Astrocyte of the hippocampus (primary cell): ENCODE measurements at regions not wholly inside any gene's neighbourhood (a gene's known extent, or its start where the extent isn't known, plus 50 kb on each side); places are given as distances from the start of the nearest gene placed in this dataset.

Experiments used
- DNase-seq: peaks from one replicate; pipeline ENCODE4 v3.0.0; 2011; ENCODE audit warnings: low read depth, low spot score

- DNase-seq = no peak
Measured at GRCh38 chr16:59180083-59180476, 446.0 kb upstream of the GOT2 start.

GRCh38 chr16:59179446-59180082 is 445.4 kb upstream of the GOT2 start:
- DNase-seq = no peak

GRCh38 chr16:59173408-59173831 is 439.3 kb upstream of the GOT2 start:
- DNase-seq = no peak

- DNase-seq = no peak
Measured at GRCh38 chr16:59170099-59170712, 436.1 kb upstream of the GOT2 start.

- DNase-seq = no peak
Measured at GRCh38 chr16:59169168-59169567, 435.1 kb upstream of the GOT2 start.

GRCh38 chr16:59168461-59169114 is 434.5 kb upstream of the GOT2 start:
- DNase-seq = no peak

GRCh38 chr16:59164461-59164860 is 430.3 kb upstream of the GOT2 start:
- DNase-seq = peak; percentile 55

GRCh38 chr16:59163371-59164055 is 429.4 kb upstream of the GOT2 start:
- no peak for DNase-seq

- DNase-seq = no peak
Measured at GRCh38 chr16:59161679-59162078, 427.6 kb upstream of the GOT2 start.

GRCh38 chr16:59154295-59154694 is 420.2 kb upstream of the GOT2 start:
- no peak for DNase-seq

GRCh38 chr16:59148769-59149155 is 414.6 kb upstream of the GOT2 start:
- DNase-seq = peak; percentile 2

- DNase-seq = no peak
Measured at GRCh38 chr16:59148056-59148768, 414.1 kb upstream of the GOT2 start.

- DNase-seq = no peak
Measured at GRCh38 chr16:59146140-59146539, 412.0 kb upstream of the GOT2 start.

GRCh38 chr16:59144841-59145240 is 410.7 kb upstream of the GOT2 start:
- no peak for DNase-seq

GRCh38 chr16:59144326-59144725 is 410.2 kb upstream of the GOT2 start:
- DNase-seq = no peak

- DNase-seq = no peak
Measured at GRCh38 chr16:59126486-59126885, 392.4 kb upstream of the GOT2 start.

- DNase-seq = no peak
Measured at GRCh38 chr16:59124056-59124455, 389.9 kb upstream of the GOT2 start.

GRCh38 chr16:59123479-59123878 is 389.4 kb upstream of the GOT2 start:
- DNase-seq = no peak

- DNase-seq = no peak
Measured at GRCh38 chr16:59122262-59122537, 388.1 kb upstream of the GOT2 start.

GRCh38 chr16:59121411-59122261 is 387.5 kb upstream of the GOT2 start:
- no peak for DNase-seq

GRCh38 chr16:59116744-59117143 is 382.6 kb upstream of the GOT2 start:
- DNase-seq = no peak
